Muscle layer of duodenum (tissue), 2 donors: ENCODE measurements at regions not wholly inside any gene's neighbourhood (a gene's known extent, or its start where the extent isn't known, plus 50 kb on each side); places are given as distances from the start of the nearest gene placed in this dataset.
"Not testable (repeated sequence)": the region's sequence is repeated elsewhere in the genome, so short reads cannot be mapped to it uniquely, and the experiment has no call there.

Source experiments
- H3K27ac ChIP-seq: one replicate; pipeline ENCODE4 v1.7.0; 2013; ENCODE audit warnings: mild to moderate bottlenecking, low read length
- H3K27me3 ChIP-seq: one replicate; pipeline ENCODE4 v1.7.0; 2013; ENCODE audit warnings: low read depth, mild to moderate bottlenecking, control low read depth, low read length
- H3K36me3 ChIP-seq, 2 donors: one replicate each; pipeline ENCODE4 v1.7.0; 2013; ENCODE audit warnings: low read length in 2 of 2, control low read depth in 1 of 2, mild to moderate bottlenecking in 1 of 2; ENCODE audit not compliant: insufficient read depth in 2 of 2, control insufficient read depth in 1 of 2
- H3K4me1 ChIP-seq, 2 donors: one replicate each; pipeline ENCODE4 v1.7.0; 2013; ENCODE audit warnings: low read length in 2 of 2, mild to moderate bottlenecking in 2 of 2, control low read depth in 1 of 2, moderate library complexity in 1 of 2; ENCODE audit not compliant: insufficient read depth in 2 of 2, control insufficient read depth in 1 of 2
- H3K4me3 ChIP-seq, 2 donors: one replicate each; pipeline ENCODE4 v1.7.0; 2013; ENCODE audit warnings: low read length in 2 of 2, low read depth in 1 of 2, mild to moderate bottlenecking in 1 of 2
- H3K9me3 ChIP-seq, 2 donors: one replicate each; pipeline ENCODE4 v1.7.0; 2013; ENCODE audit warnings: low read length in 2 of 2, control low read depth in 1 of 2, mild to moderate bottlenecking in 1 of 2; ENCODE audit not compliant: control insufficient read depth in 1 of 2
- donor health status: healthy.

- Histone ChIP-seq H3K27me3 (no peaks in the 10 kb centered on the region), H3K27ac (no peak overlapping the region), H3K9me3 (peaks cover 0 to 2% of the 10 kb centered on the region in 2 donors), H3K36me3 (no peaks in the 10 kb centered on the region), H3K4me1 (no peaks in the 10 kb centered on the region), H3K4me3 (no peak overlapping the region)
Measured at GRCh38 chr3:109869586-109869985, 532.2 kb upstream of the DPPA4 start.

- Histone ChIP-seq H3K27me3 (no peaks in the 10 kb centered on the region), H3K9me3 (peaks cover 0 to 7% of the 10 kb centered on the region in 2 donors), H3K4me1 (no peaks in the 10 kb centered on the region), H3K36me3 (no peaks in the 10 kb centered on the region), H3K4me3 (no peak overlapping the region), H3K27ac (no peak overlapping the region)
Measured at GRCh38 chr3:109874896-109875708, 537.8 kb upstream of the DPPA4 start.

GRCh38 chr3:109877616-109878015 lies 540.3 kb upstream of the DPPA4 start:
- not testable (repeated sequence) for H3K27me3 ChIP-seq, H3K4me3 ChIP-seq, H3K4me1 ChIP-seq, H3K9me3 ChIP-seq, H3K27ac ChIP-seq, H3K36me3 ChIP-seq

- Histone ChIP-seq H3K4me3 (no peak overlapping the region), H3K36me3 (no peaks in the 10 kb centered on the region), H3K4me1 (no peaks in the 10 kb centered on the region), H3K27ac (no peak overlapping the region), H3K27me3 (no peaks in the 10 kb centered on the region), H3K9me3 (peaks cover 0 to 9% of the 10 kb centered on the region in 2 donors)
Measured at GRCh38 chr3:109882144-109882543, 544.8 kb upstream of the DPPA4 start.

GRCh38 chr3:109887293-109887692 lies 549.9 kb upstream of the DPPA4 start:
- H3K9me3 ChIP-seq: peaks cover 0 to 10% of the 10 kb centered on the region in 2 donors
- H3K4me1 ChIP-seq: no peaks in the 10 kb centered on the region
- no peak overlapping the region for H3K27ac ChIP-seq
- H3K36me3 ChIP-seq: no peaks in the 10 kb centered on the region
- H3K27me3 ChIP-seq: no peaks in the 10 kb centered on the region
- no peak overlapping the region for H3K4me3 ChIP-seq

GRCh38 chr3:109888026-109888425 lies 550.7 kb upstream of the DPPA4 start:
- H3K4me1 ChIP-seq: no peaks in the 10 kb centered on the region
- H3K4me3 ChIP-seq: no peak overlapping the region
- no peaks in the 10 kb centered on the region for H3K36me3 ChIP-seq
- H3K27me3 ChIP-seq: no peaks in the 10 kb centered on the region
- H3K9me3 ChIP-seq: peaks cover 0 to 7% of the 10 kb centered on the region in 2 donors
- no peak overlapping the region for H3K27ac ChIP-seq

- H3K9me3 ChIP-seq: no peaks in the 10 kb centered on the region
- H3K36me3 ChIP-seq: no peaks in the 10 kb centered on the region
- no peaks in the 10 kb centered on the region for H3K4me1 ChIP-seq
- no peak overlapping the region for H3K27ac ChIP-seq
- no peak overlapping the region for H3K4me3 ChIP-seq
- H3K27me3 ChIP-seq: no peaks in the 10 kb centered on the region
Measured at GRCh38 chr3:109897734-109898133, 560.4 kb upstream of the DPPA4 start.

GRCh38 chr3:109899925-109900324 lies 562.6 kb upstream of the DPPA4 start:
- Histone ChIP-seq H3K4me3 (no peak overlapping the region), H3K4me1 (no peaks in the 10 kb centered on the region), H3K27ac (no peak overlapping the region), H3K9me3 (no peaks in the 10 kb centered on the region), H3K27me3 (no peaks in the 10 kb centered on the region), H3K36me3 (no peaks in the 10 kb centered on the region)

GRCh38 chr3:109900783-109901182 lies 563.4 kb upstream of the DPPA4 start:
- Histone ChIP-seq H3K4me3 (no peak overlapping the region), H3K27me3 (no peaks in the 10 kb centered on the region), H3K36me3 (no peaks in the 10 kb centered on the region), H3K4me1 (no peaks in the 10 kb centered on the region), H3K27ac (no peak overlapping the region), H3K9me3 (no peaks in the 10 kb centered on the region)

- Histone ChIP-seq H3K27me3 (no peaks in the 10 kb centered on the region), H3K27ac (no peak overlapping the region), H3K36me3 (no peaks in the 10 kb centered on the region), H3K4me3 (no peak overlapping the region), H3K4me1 (no peaks in the 10 kb centered on the region), H3K9me3 (no peaks in the 10 kb centered on the region)
Measured at GRCh38 chr3:109902549-109902948, 565.2 kb upstream of the DPPA4 start.

GRCh38 chr3:109903100-109903499 lies 565.8 kb upstream of the DPPA4 start:
- Histone ChIP-seq H3K4me3 (no peak overlapping the region), H3K36me3 (no peaks in the 10 kb centered on the region)

GRCh38 chr3:109910772-109911171 lies 573.4 kb upstream of the DPPA4 start:
- H3K27me3 ChIP-seq: no peaks in the 10 kb centered on the region
- no peak overlapping the region for H3K4me3 ChIP-seq

More at GRCh38 chr3:109903100-109903499, 565.8 kb upstream of the DPPA4 start:
- Histone ChIP-seq H3K4me1 (no peaks in the 10 kb centered on the region), H3K27ac (no peak overlapping the region), H3K9me3 (no peaks in the 10 kb centered on the region), H3K27me3 (no peaks in the 10 kb centered on the region)

More at GRCh38 chr3:109910772-109911171, 573.4 kb upstream of the DPPA4 start:
- Histone ChIP-seq H3K36me3 (no peaks in the 10 kb centered on the region), H3K4me1 (no peaks in the 10 kb centered on the region), H3K27ac (no peak overlapping the region), H3K9me3 (peaks cover 0 to 3% of the 10 kb centered on the region in 2 donors)
